MM.1S (cell line): ENCODE measurements at regions not wholly inside any gene's neighbourhood (a gene's known extent, or its start where the extent isn't known, plus 50 kb on each side); places are given as distances from the start of the nearest gene placed in this dataset.

ENCODE experiments used
- DNase-seq: peaks from one replicate; pipeline ENCODE4 v3.0.0-alpha.2; 2015
- H2AFZ ChIP-seq: fragments of 300-600 bp; sonication (generic); 2 replicates; pipeline ENCODE4 v1.6.0; 2016; ENCODE audit warnings: antibody characterized with exemption, low read length
- H3F3A ChIP-seq: fragments of 300-600 bp; sonication (generic); 2 replicates; pipeline ENCODE4 v1.6.1; 2016; ENCODE audit warnings: mild to moderate bottlenecking, antibody characterized with exemption, low read length, moderate library complexity, mixed read lengths; ENCODE audit not compliant: insufficient read depth
- H3K27ac ChIP-seq: fragments of 300-600 bp; sonication (generic); 2 replicates; pipeline ENCODE4 v1.5.1; 2016; ENCODE audit warnings: mild to moderate bottlenecking, low read length
- H3K27me3 ChIP-seq: fragments of 300-600 bp; sonication (generic); replicated peaks from 2 replicates; pipeline ENCODE4 v1.6.0; 2016; ENCODE audit warnings: low read length; ENCODE audit not compliant: insufficient read depth
- H3K36me3 ChIP-seq: fragments of 300-600 bp; sonication (generic); replicated peaks from 2 replicates; pipeline ENCODE4 v1.6.1; 2016; ENCODE audit warnings: mild to moderate bottlenecking, low read length, mixed read lengths; ENCODE audit not compliant: insufficient read depth
- H3K4me1 ChIP-seq: fragments of 300-600 bp; sonication (generic); 2 replicates; pipeline ENCODE4 v1.6.1; 2016; ENCODE audit warnings: low read length, mixed read lengths
- H3K4me2 ChIP-seq: fragments of 300-600 bp; sonication (generic); 2 replicates; pipeline ENCODE4 v1.6.0; 2016; ENCODE audit warnings: low read depth, low read length
- H3K4me3 ChIP-seq: fragments of 300-600 bp; sonication (generic); 2 replicates; pipeline ENCODE4 v1.5.1; 2016; ENCODE audit warnings: low read length, mixed read lengths
- H3K79me2 ChIP-seq: fragments of 300-600 bp; sonication (generic); 2 replicates; pipeline ENCODE4 v1.6.1; 2016; ENCODE audit warnings: mixed run types, low read length, mixed read lengths
- H3K9ac ChIP-seq: fragments of 300-600 bp; sonication (generic); 2 replicates; pipeline ENCODE4 v1.6.1; 2016; ENCODE audit warnings: low read length, mixed read lengths
- H3K9me2 ChIP-seq: fragments of 300-600 bp; sonication (generic); replicated peaks from 2 replicates; pipeline ENCODE4 v1.6.1; 2016; ENCODE audit warnings: mild to moderate bottlenecking, low read length, mixed read lengths; ENCODE audit not compliant: insufficient read depth
- H3K9me3 ChIP-seq: fragments of 300-600 bp; sonication (generic); replicated peaks from 2 replicates; pipeline ENCODE4 v1.6.1; 2016; ENCODE audit warnings: mild to moderate bottlenecking, low read length, mixed read lengths; ENCODE audit not compliant: insufficient read depth
- H4K20me1 ChIP-seq: fragments of 300-600 bp; sonication (generic); 2 replicates; pipeline ENCODE4 v1.6.1; 2016; ENCODE audit warnings: mild to moderate bottlenecking, low read length, moderate library complexity, mixed read lengths; ENCODE audit not compliant: insufficient read depth
- CTCF ChIP-seq: fragments of 300-600 bp; sonication (generic); IDR thresholded peaks from 2 replicates; pipeline ENCODE4 v1.5.1; 2016; ENCODE audit warnings: antibody characterized with exemption, low read length, mixed read lengths
- EZH2 ChIP-seq: fragments of 300-600 bp; sonication (generic); optimal IDR thresholded peaks from 2 replicates; pipeline ENCODE3; 2017; ENCODE audit warnings: low read depth, mild to moderate bottlenecking, antibody characterized with exemption, low read length, mixed read lengths
- EZH2phosphoT487 ChIP-seq: fragments of 300-600 bp; sonication (generic); IDR thresholded peaks from 2 replicates; pipeline ENCODE4 v1.6.1; 2018; ENCODE audit warnings: antibody characterized with exemption, low read length

DNA sequence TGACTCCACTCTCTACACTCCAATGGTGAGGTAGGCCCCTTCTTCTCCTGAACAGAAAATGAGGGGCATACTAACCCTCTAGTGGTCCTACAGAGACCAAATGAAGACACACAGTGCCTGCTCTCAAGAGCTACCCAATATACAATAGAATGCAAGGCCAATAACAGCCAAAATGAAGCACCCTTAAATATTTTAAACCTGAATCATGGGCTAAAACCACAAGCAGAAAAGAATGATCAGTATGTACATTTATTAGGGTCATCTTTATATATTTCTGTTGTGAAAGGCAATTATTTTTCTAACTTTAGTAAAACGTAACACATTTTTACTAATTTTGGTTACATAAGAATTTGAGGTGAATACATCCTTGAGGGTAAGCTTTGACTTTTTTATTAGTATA is 49.9 kb upstream of the COL1A2 start:
- Histone ChIP-seq H2AFZ (no peak overlapping the region), H4K20me1 (no peaks in the 10 kb centered on the region), H3K9me3 (no peaks in the 10 kb centered on the region), H3K4me3 (no peak overlapping the region), H3K4me1 (peaks cover 6% of the 10 kb centered on the region), H3K27me3 (no peaks in the 10 kb centered on the region), H3K27ac (no peak overlapping the region), H3K36me3 (no peaks in the 10 kb centered on the region), H3K79me2 (no peaks in the 10 kb centered on the region), H3K4me2 (no peak overlapping the region), H3K9ac (no peak overlapping the region), H3F3A (no peaks in the 10 kb centered on the region), H3K9me2 (no peaks in the 10 kb centered on the region)
- DNase-seq, result no peak
- no peak for TF ChIP-seq EZH2phosphoT487
- TF ChIP-seq CTCF, result no peak
- TF ChIP-seq EZH2, result no peak
